NB4 (cell line): ENCODE measurements at regions not wholly inside any gene's neighbourhood (a gene's known extent, or its start where the extent isn't known, plus 50 kb on each side); places are given as distances from the start of the nearest gene placed in this dataset.
A peak's percentile ranks its signal among the peaks of the same experiment; 100 is the strongest.

ENCODE experiments used
- DNase-seq: peaks from one replicate; pipeline ENCODE4 v3.0.0; 2010; ENCODE audit warnings: low read depth
- H3K4me3 ChIP-seq: one replicate; pipeline ENCODE4 v1.5.1; 2011; ENCODE audit warnings: mild to moderate bottlenecking, low read depth, low read length, moderate library complexity
- CTCF ChIP-seq: IDR thresholded peaks from one replicate; pipeline ENCODE4 v1.5.1; 2012; ENCODE audit warnings: low read depth, low read length
- MAX ChIP-seq: IDR thresholded peaks from 2 replicates; pipeline ENCODE4 v1.6.1; 2011; ENCODE audit warnings: low read depth, low read length
- MYC ChIP-seq: IDR thresholded peaks from 2 replicates; pipeline ENCODE4 v1.6.1; 2011; ENCODE audit warnings: low read depth, low read length
- POLR2A ChIP-seq: IDR thresholded peaks from 2 replicates; pipeline ENCODE4 v1.6.1; 2011; ENCODE audit warnings: mild to moderate bottlenecking; ENCODE audit not compliant: insufficient read length; ENCODE audit errors: extremely low read depth

GRCh38 chr6:40805336-40805735 lies 218.2 kb upstream of the LRFN2 start:
- DNase-seq: no peak
- no peak for TF ChIP-seq MYC
- no peak for TF ChIP-seq CTCF
- no peak for TF ChIP-seq POLR2A
- no peak for TF ChIP-seq MAX
- H3K4me3 ChIP-seq: no peak overlapping the region

GRCh38 chr6:40804905-40805304 lies 217.7 kb upstream of the LRFN2 start:
- H3K4me3 ChIP-seq: no peak overlapping the region
- no peak for DNase-seq
- no peak for TF ChIP-seq POLR2A
- peak; percentile 22 for TF ChIP-seq CTCF
- TF ChIP-seq MYC: no peak
- no peak for TF ChIP-seq MAX

- DNase-seq: no peak
- no peak overlapping the region for H3K4me3 ChIP-seq
- TF ChIP-seq MAX: no peak
- no peak for TF ChIP-seq POLR2A
- TF ChIP-seq CTCF: no peak
- no peak for TF ChIP-seq MYC
Measured at GRCh38 chr6:40803897-40804702, 216.9 kb upstream of the LRFN2 start.

- H3K4me3 ChIP-seq: no peak overlapping the region
- TF ChIP-seq POLR2A: no peak
- no peak for TF ChIP-seq MAX
- TF ChIP-seq MYC: no peak
- no peak for TF ChIP-seq CTCF
- DNase-seq: no peak
Measured at GRCh38 chr6:40802481-40802880, 215.3 kb upstream of the LRFN2 start.

GRCh38 chr6:40799296-40800140 lies 212.4 kb upstream of the LRFN2 start:
- no peak for DNase-seq
- H3K4me3 ChIP-seq: no peak overlapping the region
- TF ChIP-seq MAX: no peak
- no peak for TF ChIP-seq CTCF
- no peak for TF ChIP-seq MYC
- no peak for TF ChIP-seq POLR2A
